ENCODE measurements at regions not wholly inside any gene's neighbourhood (a gene's known extent, or its start where the extent isn't known, plus 50 kb on each side); places are given as distances from the start of the nearest gene placed in this dataset.

DNA sequence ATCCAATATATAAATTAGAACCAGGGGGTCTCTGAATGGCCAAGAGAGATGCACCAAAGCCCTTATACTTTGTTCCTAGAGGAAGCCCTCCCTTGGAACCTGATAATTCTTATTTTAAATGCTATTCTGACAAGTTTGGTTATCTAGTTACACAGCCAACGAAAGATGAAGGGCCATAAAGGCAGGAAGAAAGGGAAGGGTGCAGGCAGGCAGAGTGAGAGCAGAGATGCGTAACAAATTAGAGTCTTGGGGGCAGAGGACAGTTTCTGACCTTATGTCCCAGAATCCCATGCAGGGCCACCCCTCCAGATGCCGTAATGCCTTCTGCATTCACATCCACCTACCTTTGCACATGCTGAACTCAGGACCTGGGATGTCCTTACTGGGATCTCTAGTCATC is 344.6 kb upstream of the ARID1B start:
- Histone ChIP-seq H3K27me3 (ENCODE audit: insufficient read depth) (no peaks in the 10 kb centered on the region), H4K20me1 (replicated peaks; ENCODE audit: insufficient read depth) (no peaks in the 10 kb centered on the region), H3F3A (replicated peaks; ENCODE audit: low read depth) (no peaks in the 10 kb centered on the region), H3K4me1 (ENCODE audit: insufficient read depth) (0 out of 2 replicates have a peak, but pooled peaks cover 6% of the 10 kb centered on the region), H3K79me2 (replicated peaks; ENCODE audit: insufficient read depth) (no peaks in the 10 kb centered on the region), H2AFZ (no peak overlapping the region), H3K9me2 (ENCODE audit: insufficient read depth) (peaks cover 32% of the 10 kb centered on the region), H3K4me2 (no peak overlapping the region), H3K27ac (ENCODE audit: low read depth) (no peak overlapping the region), H3K36me3 (ENCODE audit: insufficient read depth) (no peaks in the 10 kb centered on the region), H3K4me3 (no peak overlapping the region)
- DNase-seq (ENCODE audit: low spot score) (no peak), ATAC-seq (no peak)
- no peak for TF ChIP-seq EZH2phosphoT487 (IDR thresholded peaks at IDR 0.05; ENCODE audit: unreplicated experiment)
- TF ChIP-seq, protein P1, sequence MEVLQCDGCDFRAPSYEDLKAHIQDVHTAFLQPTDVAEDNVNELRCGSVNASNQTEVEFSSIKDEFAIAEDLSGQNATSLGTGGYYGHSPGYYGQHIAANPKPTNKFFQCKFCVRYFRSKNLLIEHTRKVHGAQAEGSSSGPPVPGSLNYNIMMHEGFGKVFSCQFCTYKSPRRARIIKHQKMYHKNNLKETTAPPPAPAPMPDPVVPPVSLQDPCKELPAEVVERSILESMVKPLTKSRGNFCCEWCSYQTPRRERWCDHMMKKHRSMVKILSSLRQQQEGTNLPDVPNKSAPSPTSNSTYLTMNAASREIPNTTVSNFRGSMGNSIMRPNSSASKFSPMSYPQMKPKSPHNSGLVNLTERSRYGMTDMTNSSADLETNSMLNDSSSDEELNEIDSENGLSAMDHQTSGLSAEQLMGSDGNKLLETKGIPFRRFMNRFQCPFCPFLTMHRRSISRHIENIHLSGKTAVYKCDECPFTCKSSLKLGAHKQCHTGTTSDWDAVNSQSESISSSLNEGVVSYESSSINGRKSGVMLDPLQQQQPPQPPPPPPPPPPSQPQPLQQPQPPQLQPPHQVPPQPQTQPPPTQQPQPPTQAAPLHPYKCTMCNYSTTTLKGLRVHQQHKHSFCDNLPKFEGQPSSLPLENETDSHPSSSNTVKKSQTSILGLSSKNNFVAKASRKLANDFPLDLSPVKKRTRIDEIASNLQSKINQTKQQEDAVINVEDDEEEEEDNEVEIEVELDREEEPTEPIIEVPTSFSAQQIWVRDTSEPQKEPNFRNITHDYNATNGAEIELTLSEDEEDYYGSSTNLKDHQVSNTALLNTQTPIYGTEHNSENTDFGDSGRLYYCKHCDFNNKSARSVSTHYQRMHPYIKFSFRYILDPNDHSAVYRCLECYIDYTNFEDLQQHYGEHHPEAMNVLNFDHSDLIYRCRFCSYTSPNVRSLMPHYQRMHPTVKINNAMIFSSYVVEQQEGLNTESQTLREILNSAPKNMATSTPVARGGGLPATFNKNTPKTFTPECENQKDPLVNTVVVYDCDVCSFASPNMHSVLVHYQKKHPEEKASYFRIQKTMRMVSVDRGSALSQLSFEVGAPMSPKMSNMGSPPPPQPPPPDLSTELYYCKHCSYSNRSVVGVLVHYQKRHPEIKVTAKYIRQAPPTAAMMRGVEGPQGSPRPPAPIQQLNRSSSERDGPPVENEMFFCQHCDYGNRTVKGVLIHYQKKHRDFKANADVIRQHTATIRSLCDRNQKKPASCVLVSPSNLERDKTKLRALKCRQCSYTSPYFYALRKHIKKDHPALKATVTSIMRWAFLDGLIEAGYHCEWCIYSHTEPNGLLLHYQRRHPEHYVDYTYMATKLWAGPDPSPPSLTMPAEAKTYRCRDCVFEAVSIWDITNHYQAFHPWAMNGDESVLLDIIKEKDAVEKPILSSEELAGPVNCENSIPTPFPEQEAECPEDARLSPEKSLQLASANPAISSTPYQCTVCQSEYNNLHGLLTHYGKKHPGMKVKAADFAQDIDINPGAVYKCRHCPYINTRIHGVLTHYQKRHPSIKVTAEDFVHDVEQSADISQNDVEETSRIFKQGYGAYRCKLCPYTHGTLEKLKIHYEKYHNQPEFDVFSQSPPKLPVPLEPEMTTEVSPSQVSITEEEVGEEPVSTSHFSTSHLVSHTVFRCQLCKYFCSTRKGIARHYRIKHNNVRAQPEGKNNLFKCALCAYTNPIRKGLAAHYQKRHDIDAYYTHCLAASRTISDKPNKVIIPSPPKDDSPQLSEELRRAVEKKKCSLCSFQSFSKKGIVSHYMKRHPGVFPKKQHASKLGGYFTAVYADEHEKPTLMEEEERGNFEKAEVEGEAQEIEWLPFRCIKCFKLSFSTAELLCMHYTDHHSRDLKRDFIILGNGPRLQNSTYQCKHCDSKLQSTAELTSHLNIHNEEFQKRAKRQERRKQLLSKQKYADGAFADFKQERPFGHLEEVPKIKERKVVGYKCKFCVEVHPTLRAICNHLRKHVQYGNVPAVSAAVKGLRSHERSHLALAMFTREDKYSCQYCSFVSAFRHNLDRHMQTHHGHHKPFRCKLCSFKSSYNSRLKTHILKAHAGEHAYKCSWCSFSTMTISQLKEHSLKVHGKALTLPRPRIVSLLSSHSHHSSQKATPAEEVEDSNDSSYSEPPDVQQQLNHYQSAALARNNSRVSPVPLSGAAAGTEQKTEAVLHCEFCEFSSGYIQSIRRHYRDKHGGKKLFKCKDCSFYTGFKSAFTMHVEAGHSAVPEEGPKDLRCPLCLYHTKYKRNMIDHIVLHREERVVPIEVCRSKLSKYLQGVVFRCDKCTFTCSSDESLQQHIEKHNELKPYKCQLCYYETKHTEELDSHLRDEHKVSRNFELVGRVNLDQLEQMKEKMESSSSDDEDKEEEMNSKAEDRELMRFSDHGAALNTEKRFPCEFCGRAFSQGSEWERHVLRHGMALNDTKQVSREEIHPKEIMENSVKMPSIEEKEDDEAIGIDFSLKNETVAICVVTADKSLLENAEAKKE (CRISPR knock-in tag; IDR thresholded peaks at IDR 0.05): no peak
- no peak for TF ChIP-seq ZNF331 (CRISPR knock-in tag; IDR thresholded peaks at IDR 0.05; ENCODE audit: low read depth)
- TF ChIP-seq, protein P2, sequence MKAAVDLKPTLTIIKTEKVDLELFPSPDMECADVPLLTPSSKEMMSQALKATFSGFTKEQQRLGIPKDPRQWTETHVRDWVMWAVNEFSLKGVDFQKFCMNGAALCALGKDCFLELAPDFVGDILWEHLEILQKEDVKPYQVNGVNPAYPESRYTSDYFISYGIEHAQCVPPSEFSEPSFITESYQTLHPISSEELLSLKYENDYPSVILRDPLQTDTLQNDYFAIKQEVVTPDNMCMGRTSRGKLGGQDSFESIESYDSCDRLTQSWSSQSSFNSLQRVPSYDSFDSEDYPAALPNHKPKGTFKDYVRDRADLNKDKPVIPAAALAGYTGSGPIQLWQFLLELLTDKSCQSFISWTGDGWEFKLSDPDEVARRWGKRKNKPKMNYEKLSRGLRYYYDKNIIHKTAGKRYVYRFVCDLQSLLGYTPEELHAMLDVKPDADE (IDR thresholded peaks at IDR 0.05): no peak
- no peak for TF ChIP-seq POLR2AphosphoS5 (IDR thresholded peaks at IDR 0.05; ENCODE audit: low read depth)
- no peak for TF ChIP-seq ZNF114 (CRISPR knock-in tag; IDR thresholded peaks at IDR 0.05)
- no peak for TF ChIP-seq CREB1 (CRISPR knock-in tag; IDR thresholded peaks at IDR 0.05; ENCODE audit: low read depth)
- TF ChIP-seq, protein P3, sequence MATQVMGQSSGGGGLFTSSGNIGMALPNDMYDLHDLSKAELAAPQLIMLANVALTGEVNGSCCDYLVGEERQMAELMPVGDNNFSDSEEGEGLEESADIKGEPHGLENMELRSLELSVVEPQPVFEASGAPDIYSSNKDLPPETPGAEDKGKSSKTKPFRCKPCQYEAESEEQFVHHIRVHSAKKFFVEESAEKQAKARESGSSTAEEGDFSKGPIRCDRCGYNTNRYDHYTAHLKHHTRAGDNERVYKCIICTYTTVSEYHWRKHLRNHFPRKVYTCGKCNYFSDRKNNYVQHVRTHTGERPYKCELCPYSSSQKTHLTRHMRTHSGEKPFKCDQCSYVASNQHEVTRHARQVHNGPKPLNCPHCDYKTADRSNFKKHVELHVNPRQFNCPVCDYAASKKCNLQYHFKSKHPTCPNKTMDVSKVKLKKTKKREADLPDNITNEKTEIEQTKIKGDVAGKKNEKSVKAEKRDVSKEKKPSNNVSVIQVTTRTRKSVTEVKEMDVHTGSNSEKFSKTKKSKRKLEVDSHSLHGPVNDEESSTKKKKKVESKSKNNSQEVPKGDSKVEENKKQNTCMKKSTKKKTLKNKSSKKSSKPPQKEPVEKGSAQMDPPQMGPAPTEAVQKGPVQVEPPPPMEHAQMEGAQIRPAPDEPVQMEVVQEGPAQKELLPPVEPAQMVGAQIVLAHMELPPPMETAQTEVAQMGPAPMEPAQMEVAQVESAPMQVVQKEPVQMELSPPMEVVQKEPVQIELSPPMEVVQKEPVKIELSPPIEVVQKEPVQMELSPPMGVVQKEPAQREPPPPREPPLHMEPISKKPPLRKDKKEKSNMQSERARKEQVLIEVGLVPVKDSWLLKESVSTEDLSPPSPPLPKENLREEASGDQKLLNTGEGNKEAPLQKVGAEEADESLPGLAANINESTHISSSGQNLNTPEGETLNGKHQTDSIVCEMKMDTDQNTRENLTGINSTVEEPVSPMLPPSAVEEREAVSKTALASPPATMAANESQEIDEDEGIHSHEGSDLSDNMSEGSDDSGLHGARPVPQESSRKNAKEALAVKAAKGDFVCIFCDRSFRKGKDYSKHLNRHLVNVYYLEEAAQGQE (IDR thresholded peaks at IDR 0.05; ENCODE audit: unreplicated experiment): no peak
- TF ChIP-seq JUNB (IDR thresholded peaks at IDR 0.05; ENCODE audit: unreplicated experiment): no peak
- TF ChIP-seq, protein P4, sequence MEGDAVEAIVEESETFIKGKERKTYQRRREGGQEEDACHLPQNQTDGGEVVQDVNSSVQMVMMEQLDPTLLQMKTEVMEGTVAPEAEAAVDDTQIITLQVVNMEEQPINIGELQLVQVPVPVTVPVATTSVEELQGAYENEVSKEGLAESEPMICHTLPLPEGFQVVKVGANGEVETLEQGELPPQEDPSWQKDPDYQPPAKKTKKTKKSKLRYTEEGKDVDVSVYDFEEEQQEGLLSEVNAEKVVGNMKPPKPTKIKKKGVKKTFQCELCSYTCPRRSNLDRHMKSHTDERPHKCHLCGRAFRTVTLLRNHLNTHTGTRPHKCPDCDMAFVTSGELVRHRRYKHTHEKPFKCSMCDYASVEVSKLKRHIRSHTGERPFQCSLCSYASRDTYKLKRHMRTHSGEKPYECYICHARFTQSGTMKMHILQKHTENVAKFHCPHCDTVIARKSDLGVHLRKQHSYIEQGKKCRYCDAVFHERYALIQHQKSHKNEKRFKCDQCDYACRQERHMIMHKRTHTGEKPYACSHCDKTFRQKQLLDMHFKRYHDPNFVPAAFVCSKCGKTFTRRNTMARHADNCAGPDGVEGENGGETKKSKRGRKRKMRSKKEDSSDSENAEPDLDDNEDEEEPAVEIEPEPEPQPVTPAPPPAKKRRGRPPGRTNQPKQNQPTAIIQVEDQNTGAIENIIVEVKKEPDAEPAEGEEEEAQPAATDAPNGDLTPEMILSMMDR (conservative IDR thresholded peaks at IDR 0.05; ENCODE audit: low read depth in 2 of 2): no peak
- TF ChIP-seq STAT1 (IDR thresholded peaks at IDR 0.05; ENCODE audit: unreplicated experiment): no peak
- TF ChIP-seq NANOG (IDR thresholded peaks at IDR 0.05; ENCODE audit: borderline replicate concordance): no peak
- TF ChIP-seq EZH2 (IDR thresholded peaks at IDR 0.05; ENCODE audit: low read depth, unreplicated experiment): no peak
- Mint-ChIP-seq H3K4me3 (no peak overlapping the region), H3K27ac (no peak overlapping the region), H3K27me3 (ENCODE audit: insufficient read depth, low read depth, poor library complexity) (peaks cover 2% of the 10 kb centered on the region), H3K4me1 (peaks cover 5% of the 10 kb centered on the region; the same call in 2 of the 3 replicates), H3K9me3 (peaks cover 6% of the 10 kb centered on the region; the same call in 1 of the 3 replicates), H3K36me3 (ENCODE audit: low read depth) (no peaks in the 10 kb centered on the region)

All from GM23338 (cell line).